ENCODE measurements at regions not wholly inside any gene's neighbourhood (a gene's known extent, or its start where the extent isn't known, plus 50 kb on each side); places are given as distances from the start of the nearest gene placed in this dataset.

- no peak for DNase-seq (ENCODE audit: low read depth)
Measured at GRCh38 chr1:39085174-39085573, 59.0 kb downstream of the NDUFS5 start.

DNA sequence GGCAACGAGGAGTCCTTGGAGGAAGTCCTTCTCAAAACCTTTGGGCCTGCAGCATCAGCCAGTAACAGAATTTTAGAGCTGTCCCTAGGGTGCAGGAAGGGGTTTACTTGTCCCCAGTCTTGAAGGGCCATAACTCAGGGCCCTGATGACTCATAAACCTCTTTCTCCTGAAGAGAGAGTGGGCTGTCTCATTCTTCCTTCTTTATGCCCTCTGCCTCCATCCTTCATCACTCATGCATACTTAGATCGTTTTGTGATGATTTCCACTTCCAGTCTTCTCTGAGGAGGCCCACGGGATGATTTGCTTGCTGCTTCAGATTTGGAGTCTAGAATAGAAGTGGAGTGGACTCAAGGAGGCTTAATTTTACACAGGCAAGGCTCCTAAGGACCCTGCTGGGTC, 60.2 kb downstream of the NDUFS5 start:
- no peak for DNase-seq (ENCODE audit: low read depth)

GRCh38 chr1:39086865-39087409, 60.8 kb downstream of the NDUFS5 start:
- no peak for DNase-seq (ENCODE audit: low read depth)

DNA sequence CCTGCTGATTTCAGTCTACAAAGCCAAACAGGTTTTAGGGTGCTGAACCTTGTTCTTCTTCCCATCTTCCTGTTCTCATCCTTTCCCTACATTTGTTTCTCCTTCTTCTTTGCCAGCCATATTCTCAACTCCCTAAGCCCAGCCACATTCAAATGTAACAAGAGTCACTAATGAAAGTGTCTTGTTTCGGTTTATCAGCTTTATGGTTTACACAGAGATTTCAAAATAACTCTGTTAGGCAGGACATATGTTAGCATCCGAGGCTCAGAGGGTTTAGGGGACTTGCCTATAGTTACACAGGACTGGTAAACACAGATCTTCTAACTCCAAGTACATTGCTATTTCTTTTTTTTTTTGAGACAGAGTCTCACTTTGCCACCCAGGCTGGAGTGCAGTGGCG, 61.3 kb downstream of the NDUFS5 start:
- DNase-seq (ENCODE audit: low read depth): no peak

- DNase-seq (ENCODE audit: low read depth): no peak
Measured at GRCh38 chr1:39088658-39089057, 62.5 kb downstream of the NDUFS5 start.

GRCh38 chr1:39089931-39090521, 63.9 kb downstream of the NDUFS5 start:
- DNase-seq (ENCODE audit: low read depth): no peak

DNA sequence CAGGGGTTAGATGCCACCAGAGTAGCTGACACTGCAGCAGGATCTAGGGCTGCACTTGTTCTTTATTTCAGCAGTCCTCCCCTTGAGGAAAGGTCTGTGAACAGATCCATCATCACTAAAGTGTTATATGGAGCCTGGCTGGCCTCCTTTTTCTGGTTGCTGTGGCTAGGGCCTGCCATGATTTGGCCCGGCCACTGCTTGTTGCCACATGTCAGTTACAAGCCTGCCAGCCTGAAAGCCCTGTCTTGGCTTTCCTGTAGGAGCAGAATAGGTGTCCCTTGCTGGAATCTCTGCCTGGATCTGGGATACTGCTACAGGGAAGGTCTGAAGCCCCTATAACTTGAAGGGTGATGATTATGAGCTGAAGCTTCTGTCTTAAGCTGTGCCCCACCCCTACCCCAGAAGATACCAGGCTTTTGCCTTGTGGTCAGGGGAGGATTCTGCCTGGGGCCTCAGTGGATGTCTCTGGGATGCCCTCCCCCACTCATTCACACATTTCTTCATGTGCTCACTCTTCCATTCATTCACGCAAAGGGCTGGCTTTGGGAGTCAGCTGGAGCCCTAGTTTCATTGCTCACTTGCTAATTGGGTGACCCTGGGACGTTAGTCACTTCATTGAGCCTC, 64.7 kb downstream of the NDUFS5 start:
- no peak for DNase-seq (ENCODE audit: low read depth)

DNA sequence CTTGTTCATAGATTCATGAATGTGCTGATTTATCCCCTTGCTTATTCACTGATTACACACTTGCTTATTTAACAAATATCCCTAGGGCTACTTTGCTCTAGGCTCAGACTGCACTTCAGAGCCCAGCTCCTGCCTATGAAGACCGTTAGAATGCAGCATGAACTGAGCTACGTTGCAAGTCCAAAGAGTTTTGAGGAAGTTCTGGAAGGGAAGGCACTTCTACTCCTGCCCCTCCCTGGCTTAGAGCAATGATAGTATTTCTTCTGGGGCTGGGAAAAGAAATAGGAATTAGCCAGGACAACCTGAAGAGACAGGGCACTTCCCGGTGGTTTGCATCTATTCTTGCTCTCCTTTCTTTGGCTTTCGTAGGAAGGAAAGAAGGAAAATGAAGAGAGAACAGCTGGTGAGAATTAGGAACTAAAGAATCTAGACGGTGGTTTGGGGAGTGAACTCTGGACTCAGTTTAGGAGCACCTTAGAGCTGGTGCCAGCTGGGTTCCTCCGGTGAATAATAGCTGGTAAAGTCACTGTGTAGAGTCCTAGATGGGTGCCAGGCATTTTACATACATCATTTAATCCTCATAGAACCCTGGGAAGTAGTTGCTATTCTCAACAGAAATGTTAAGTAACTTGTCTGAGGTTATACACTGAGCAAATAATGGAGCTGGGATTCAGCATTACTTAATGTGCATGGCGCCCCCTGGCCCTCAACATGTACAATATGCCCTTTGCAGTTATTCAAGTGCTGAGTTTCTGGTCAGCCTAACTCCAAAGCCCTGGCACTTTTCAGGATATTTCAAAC, 65.9 kb downstream of the NDUFS5 start:
- DNase-seq (ENCODE audit: low read depth): no peak

DNA sequence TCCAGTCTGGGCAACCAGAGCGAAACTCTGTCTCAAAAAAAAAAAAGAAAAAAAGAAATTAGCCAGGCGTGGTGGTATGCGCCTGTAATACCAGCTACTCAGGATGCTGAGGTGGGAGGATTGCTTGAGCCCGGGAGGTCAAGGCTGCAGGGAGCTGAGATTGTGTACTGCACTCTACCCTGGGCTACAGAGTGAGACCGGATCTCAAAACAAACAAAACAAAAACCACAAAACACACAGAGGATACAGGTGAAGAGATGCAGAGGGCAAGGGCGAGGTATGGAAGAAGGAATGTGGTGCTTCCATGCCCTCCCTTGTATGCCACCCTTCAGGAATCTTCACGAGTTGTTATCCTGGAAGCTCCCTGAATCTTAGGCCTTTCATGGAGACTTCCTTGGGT, 68.5 kb downstream of the NDUFS5 start:
- no peak for DNase-seq (ENCODE audit: low read depth)

GRCh38 chr1:39098546-39099250, 72.5 kb downstream of the NDUFS5 start:
- DNase-seq (ENCODE audit: low read depth): peak; percentile 82

DNA sequence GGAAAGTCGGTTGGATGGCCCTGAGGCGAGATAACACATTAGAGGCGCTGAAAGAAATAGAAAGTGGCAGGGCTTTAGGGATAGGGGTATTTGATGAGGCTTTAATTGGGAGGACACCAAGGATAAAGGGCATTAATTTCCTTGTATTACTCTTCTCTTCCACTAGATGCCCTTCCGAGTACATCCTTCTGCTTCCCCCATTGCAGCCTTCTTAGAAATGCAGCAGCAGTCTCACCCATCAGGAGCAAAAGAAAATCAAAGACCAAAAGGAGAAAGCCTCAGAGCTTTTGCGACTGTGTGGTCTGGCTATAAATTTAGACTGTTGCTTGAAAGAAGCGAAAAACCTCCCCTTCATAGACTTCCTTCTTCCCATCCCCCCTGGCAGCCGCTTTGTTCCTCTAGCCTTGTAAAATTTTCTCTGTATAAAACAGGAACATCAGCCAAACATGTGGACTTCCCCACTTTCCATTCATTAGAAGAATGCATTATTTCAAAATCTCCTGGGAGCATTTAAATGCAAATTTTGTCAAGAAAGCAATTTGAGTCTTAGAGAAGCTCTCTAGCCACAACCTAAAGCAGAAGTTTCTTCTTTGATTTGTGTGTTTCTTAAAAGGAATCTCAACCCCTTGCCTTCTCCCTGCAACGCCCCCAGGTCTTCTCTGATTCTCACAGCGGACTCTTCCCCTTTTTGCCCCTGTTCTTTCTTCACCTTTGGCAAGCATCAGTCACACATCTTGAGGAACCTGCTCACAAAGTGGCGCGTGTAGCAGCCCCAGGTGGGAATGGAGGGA, 76.6 kb downstream of the NDUFS5 start:
- DNase-seq (ENCODE audit: low read depth): no peak

GRCh38 chr1:39103328-39104157, 77.4 kb downstream of the NDUFS5 start:
- no peak for DNase-seq (ENCODE audit: low read depth)

DNA sequence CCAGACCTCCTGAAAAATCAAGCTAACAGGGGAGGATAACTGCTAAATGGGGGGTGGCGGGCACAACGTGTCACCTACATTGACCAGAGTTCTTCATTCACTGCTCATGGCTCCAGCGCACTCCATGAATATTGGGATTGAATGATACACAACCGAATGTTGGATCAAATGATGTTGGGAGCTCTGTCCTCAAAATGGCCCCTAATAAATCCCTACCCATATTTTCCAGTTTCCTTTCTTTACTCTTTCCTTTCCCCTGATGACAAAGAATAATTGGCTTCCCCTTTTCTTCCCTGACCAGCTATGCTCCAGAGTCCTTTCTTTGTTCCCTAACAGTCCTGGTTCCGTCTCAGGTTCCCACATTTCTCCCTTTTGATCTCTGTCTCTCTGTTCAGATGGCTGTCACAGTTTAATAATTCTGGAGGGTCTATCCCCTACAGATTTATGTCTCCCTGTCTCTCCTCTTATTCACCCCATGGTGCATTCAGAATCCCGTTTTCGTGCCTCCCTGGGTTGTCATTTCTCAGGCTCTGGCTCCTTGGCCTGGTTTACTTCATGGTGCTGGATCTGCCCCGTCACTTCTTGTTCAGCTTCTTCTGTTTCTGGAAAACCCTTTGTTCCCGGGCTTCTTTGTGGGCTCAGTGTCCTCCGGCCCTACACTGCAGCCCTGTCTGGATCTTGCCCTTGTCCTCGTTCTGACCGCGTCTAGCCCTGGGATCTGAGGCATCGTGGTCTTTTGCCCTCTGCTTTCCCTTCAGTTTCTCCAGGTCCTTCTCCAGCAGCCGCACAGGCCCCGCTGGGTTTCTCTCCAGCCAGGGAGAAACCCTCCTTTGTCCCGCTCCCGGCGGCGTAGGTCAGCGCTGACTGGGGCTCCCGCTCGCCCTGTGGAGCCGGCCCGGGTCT, 78.3 kb downstream of the NDUFS5 start:
- no peak for DNase-seq (ENCODE audit: low read depth)

DNA sequence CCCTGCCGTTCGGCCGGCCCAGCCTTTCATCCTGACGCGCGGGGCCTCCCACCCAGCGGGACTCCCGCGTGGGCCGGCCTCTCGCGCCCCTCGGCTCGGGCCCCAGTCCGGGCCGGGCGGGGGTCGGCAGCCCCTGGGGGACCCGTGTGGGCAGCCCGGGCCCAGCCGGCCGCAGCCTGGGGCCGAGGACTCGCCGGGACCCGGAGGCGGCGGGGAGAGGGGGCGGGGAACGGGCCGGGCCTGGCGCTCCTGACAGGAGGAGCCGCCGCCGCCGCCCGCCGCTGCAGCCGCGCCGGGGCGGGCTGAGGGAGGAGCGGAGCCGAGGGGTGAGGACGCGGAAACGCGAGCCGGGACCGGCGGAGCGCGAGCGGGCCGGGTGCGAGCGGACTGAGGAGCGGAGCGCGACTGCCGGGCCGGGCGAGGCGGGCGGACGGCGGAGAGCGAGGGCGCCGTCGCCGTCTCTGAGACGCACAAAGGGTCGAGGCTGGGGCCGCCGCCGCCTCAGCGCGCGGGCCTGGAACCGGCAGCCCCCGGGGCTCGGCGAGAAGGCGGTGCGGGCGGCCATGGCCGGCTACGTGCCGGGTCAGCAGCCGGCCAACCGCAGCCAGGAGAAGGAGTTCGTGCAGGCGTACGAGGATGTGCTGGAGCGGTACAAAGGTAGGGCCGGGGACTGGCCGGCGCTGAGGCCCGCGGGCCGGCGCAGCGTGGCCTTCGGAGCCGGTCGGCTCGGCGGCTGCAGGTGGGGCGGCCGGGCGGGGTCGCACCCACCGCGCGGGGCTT, 79.1 kb downstream of the NDUFS5 start:
- no peak for DNase-seq (ENCODE audit: low read depth)

DNA sequence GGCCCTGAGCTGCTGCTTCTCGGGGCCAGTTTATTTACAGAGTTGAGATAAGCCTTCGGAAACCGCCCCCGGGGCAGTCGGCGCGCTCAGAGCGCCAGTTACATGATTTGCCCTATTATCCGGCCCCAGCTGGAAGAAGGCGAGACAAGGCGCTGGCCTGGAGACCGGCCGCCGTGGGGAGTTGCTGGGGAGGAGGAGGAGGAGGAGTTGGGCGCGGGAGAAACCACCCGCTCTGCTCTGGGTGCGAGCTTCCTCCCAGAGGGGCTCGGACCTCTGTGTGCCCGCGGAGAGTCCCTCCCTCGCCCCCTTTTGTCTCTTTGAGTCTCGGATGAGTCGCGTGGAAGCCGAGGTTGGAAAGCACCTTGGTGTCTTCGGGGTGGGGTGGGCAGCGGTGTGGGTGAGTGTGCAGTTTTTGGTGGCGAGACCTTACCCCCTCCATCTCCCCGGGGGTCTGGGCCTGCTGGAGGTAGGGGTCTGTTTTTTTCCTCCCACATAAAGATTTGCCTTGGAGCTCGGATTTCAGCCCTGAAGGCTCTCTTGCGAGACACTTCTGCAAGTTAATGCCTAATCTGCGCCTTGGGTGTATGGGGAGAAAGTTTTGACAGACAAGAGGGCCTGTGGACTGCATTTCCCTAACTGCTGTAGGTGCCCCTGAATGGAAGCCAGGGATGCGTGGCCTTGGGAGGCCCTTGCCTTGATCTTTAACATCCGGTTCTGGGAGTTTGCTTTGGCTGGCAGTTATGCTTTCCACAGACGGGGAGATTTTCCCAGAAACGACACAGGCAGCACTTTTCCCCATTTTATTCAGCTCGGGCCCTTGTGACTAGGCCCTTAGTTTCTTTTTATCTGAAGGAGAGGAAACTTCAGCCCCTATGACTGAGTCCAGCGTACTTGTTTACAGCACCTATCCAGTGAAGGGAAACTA, 80.0 kb downstream of the NDUFS5 start:
- DNase-seq (ENCODE audit: low read depth): no peak

GRCh38 chr1:39106801-39107327, 80.7 kb downstream of the NDUFS5 start:
- DNase-seq (ENCODE audit: low read depth): no peak

Data from GM04504 (cell line).